ENCODE measurements at regions not wholly inside any gene's neighbourhood (a gene's known extent, or its start where the extent isn't known, plus 50 kb on each side); places are given as distances from the start of the nearest gene placed in this dataset.

- DNase-seq, result no peak
Measured at GRCh38 chr15:29319823-29320222, 50.2 kb upstream of the NSMCE3 start.

Measured in muscle of arm (tissue), 1 donor.